OCI-LY7 (cell line): ENCODE measurements at regions not wholly inside any gene's neighbourhood (a gene's known extent, or its start where the extent isn't known, plus 50 kb on each side); places are given as distances from the start of the nearest gene placed in this dataset.

Source experiments
- BruUV-seq: library from RNA; stranded (reverse); fragments of 400-500 nt; replicated peaks from 2 replicates; lab custom pipeline; 2021; lab: Mats Ljungman, UMichigan
- CTCF ChIA-PET: fragments of 300-600 bp; sonication (Branson Sonifier 250); formaldehyde crosslinking; loops from one replicate; lab custom pipeline; 2022; ENCODE audit warnings: antibody characterized with exemption; ENCODE audit not compliant: unreplicated experiment; lab: Charles Lee
- POLR2A ChIA-PET: fragments of 300-600 bp; sonication (Branson Sonifier 250); formaldehyde crosslinking; loops from one replicate; lab custom pipeline; 2022; ENCODE audit warnings: antibody characterized with exemption; lab: Charles Lee
- DNase-seq: peaks from one replicate; pipeline ENCODE4 v3.0.0-alpha.2; 2015; ENCODE audit warnings: low spot score
- H2AFZ ChIP-seq: fragments of 200-600 bp; sonication (generic), shearing (Covaris generic); 2 replicates; pipeline ENCODE4 v1.6.1; 2014; ENCODE audit warnings: mild to moderate bottlenecking, antibody characterized with exemption, low read length, moderate library complexity
- H3K27ac ChIP-seq: fragments of 200-600 bp; sonication (generic); 2 replicates; pipeline ENCODE4 v1.5.1; 2014; ENCODE audit warnings: mixed run types, low read depth, mild to moderate bottlenecking, moderate library complexity, low read length, inconsistent platforms; ENCODE audit not compliant: poor library complexity, severe bottlenecking
- H3K36me3 ChIP-seq: fragments of 200-600 bp; sonication (generic); 2 replicates; pipeline ENCODE4 v1.6.1; 2014; ENCODE audit warnings: mild to moderate bottlenecking, antibody characterized with exemption, low read length, moderate library complexity, mixed read lengths; ENCODE audit not compliant: insufficient read depth
- H3K4me1 ChIP-seq: fragments of 200-600 bp; sonication (generic); 2 replicates; pipeline ENCODE4 v1.5.1; 2014; ENCODE audit warnings: mild to moderate bottlenecking, low read length; ENCODE audit not compliant: insufficient read depth, poor library complexity, severe bottlenecking
- H3K4me2 ChIP-seq: fragments of 200-600 bp; sonication (generic); 2 replicates; pipeline ENCODE4 v1.6.1; 2014; ENCODE audit warnings: mild to moderate bottlenecking, low read length
- H3K4me3 ChIP-seq: fragments of 200-600 bp; sonication (generic); 2 replicates; pipeline ENCODE4 v1.5.1; 2014; ENCODE audit warnings: mild to moderate bottlenecking, low read depth, low read length; ENCODE audit not compliant: poor library complexity, severe bottlenecking
- H3K79me2 ChIP-seq: fragments of 200-600 bp; sonication (generic); 2 replicates; pipeline ENCODE4 v1.6.1; 2016; ENCODE audit warnings: low read depth, mild to moderate bottlenecking, low read length, moderate library complexity, mixed read lengths; ENCODE audit not compliant: insufficient read depth
- H3K9me2 ChIP-seq: fragments of 200-600 bp; sonication (generic); 2 replicates; pipeline ENCODE4 v1.6.1; 2016; ENCODE audit warnings: mild to moderate bottlenecking, low read length, mixed read lengths; ENCODE audit not compliant: insufficient read depth
- H3K9me3 ChIP-seq: fragments of 200-600 bp; sonication (generic); 2 replicates; pipeline ENCODE4 v1.6.1; 2014; ENCODE audit warnings: mild to moderate bottlenecking, mixed run types, low read length, mixed read lengths
- H4K20me1 ChIP-seq: fragments of 200-600 bp; sonication (generic); 2 replicates; pipeline ENCODE4 v1.6.1; 2014; ENCODE audit warnings: mild to moderate bottlenecking, antibody characterized with exemption, low read length, moderate library complexity, mixed read lengths; ENCODE audit not compliant: insufficient read depth
- CTCF ChIP-seq: fragments of 200-600 bp; sonication (generic); conservative IDR thresholded peaks from 2 replicates; pipeline ENCODE4 v1.5.1; 2014; ENCODE audit warnings: mild to moderate bottlenecking, antibody characterized with exemption, low read length, moderate library complexity, mixed read lengths
- EZH2phosphoT487 ChIP-seq: fragments of 200-600 bp; sonication (generic); IDR thresholded peaks from 2 replicates; pipeline ENCODE4 v1.6.1; 2018; ENCODE audit warnings: low read depth, borderline replicate concordance, mild to moderate bottlenecking, mixed run types, antibody characterized with exemption, low read length, moderate library complexity, mixed read lengths
- intact Hi-C: fragments of 100-400 bp; cut with micrococcal nuclease; formaldehyde crosslinking; loops from one replicate; pipeline ENCODE4 v1.10.0; 2022; ENCODE audit not compliant: unreplicated experiment

GRCh38 chr13:34002924-34003323 lies 185.0 kb downstream of the RFC3 start:
- Histone ChIP-seq H3K27ac (no peak overlapping the region), H2AFZ (no peak overlapping the region), H3K4me3 (no peak overlapping the region), H3K9me2 (no peaks in the 10 kb centered on the region), H3K79me2 (no peaks in the 10 kb centered on the region), H3K4me2 (no peak overlapping the region), H4K20me1 (no peaks in the 10 kb centered on the region), H3K4me1 (peaks cover 5% of the 10 kb centered on the region), H3K36me3 (no peaks in the 10 kb centered on the region), H3K9me3 (no peaks in the 10 kb centered on the region)
- no TSS peak for BruUV-seq
- ChIA-PET CTCF (no interaction called here), POLR2A (interaction anchor here (0.6 to 1.6 kb wide), 3 partner anchors 31 to 36 kb away, joined by 3 to 4 read pairs (median 3); no protein-coding TSS in a partner anchor)
- intact Hi-C loops, result no loop called here
- DNase-seq, result no peak
- no peak for TF ChIP-seq EZH2phosphoT487
- no peak for TF ChIP-seq CTCF

- POLR2A ChIA-PET, result interaction anchor here (0.6 kb wide), 2 partner anchors 30 to 173 kb away, joined by 3 read pairs; no protein-coding TSS in a partner anchor
- Histone ChIP-seq H2AFZ (no peak overlapping the region), H3K4me1 (peaks cover 5% of the 10 kb centered on the region), H3K4me2 (no peak overlapping the region), H3K9me2 (no peaks in the 10 kb centered on the region), H3K9me3 (no peaks in the 10 kb centered on the region), H3K79me2 (no peaks in the 10 kb centered on the region), H3K4me3 (no peak overlapping the region), H3K36me3 (no peaks in the 10 kb centered on the region), H4K20me1 (no peaks in the 10 kb centered on the region), H3K27ac (no peak overlapping the region)
- intact Hi-C loops, result no loop called here
- no peak for DNase-seq
- BruUV-seq, result no TSS peak
- CTCF ChIA-PET, result no interaction called here
- TF ChIP-seq CTCF (no peak), EZH2phosphoT487 (no peak)
Measured at GRCh38 chr13:34003656-34004055, 185.7 kb downstream of the RFC3 start.

GRCh38 chr13:34004676-34005075 lies 186.7 kb downstream of the RFC3 start:
- no peaks in the 10 kb centered on the region for H3K9me2 ChIP-seq
- no TSS peak for BruUV-seq
- CTCF ChIA-PET, result no interaction called here
- H3K27ac ChIP-seq, result no peak overlapping the region
- TF ChIP-seq CTCF (no peak), EZH2phosphoT487 (no peak)
- no peaks in the 10 kb centered on the region for H3K36me3 ChIP-seq
- intact Hi-C loops, result no loop called here
- POLR2A ChIA-PET, result interaction anchor here (0.6 kb wide), 1 partner anchor 324 kb away, joined by 4 read pairs; no protein-coding TSS in a partner anchor
- no peak overlapping the region for H2AFZ ChIP-seq
- no peaks in the 10 kb centered on the region for H3K9me3 ChIP-seq
- H3K4me3 ChIP-seq, result no peak overlapping the region
- no peak overlapping the region for H3K4me2 ChIP-seq
- H3K4me1 ChIP-seq, result peaks cover 5% of the 10 kb centered on the region
- DNase-seq, result no peak
- no peaks in the 10 kb centered on the region for H3K79me2 ChIP-seq
- no peaks in the 10 kb centered on the region for H4K20me1 ChIP-seq
